Neuronal stem cell (in vitro differentiated cells): ENCODE measurements at regions not wholly inside any gene's neighbourhood (a gene's known extent, or its start where the extent isn't known, plus 50 kb on each side); places are given as distances from the start of the nearest gene placed in this dataset.

Experiments
- DNase-seq: peaks from one replicate; pipeline ENCODE4 v3.0.0-alpha.2; 2013; ENCODE audit warnings: low spot score
- H2AFZ ChIP-seq: one replicate; pipeline ENCODE4 v1.6.1; 2013; ENCODE audit warnings: mild to moderate bottlenecking, low read length, inconsistent platforms
- H2AK5ac ChIP-seq: 2 replicates; pipeline ENCODE4 v1.6.1; 2013; ENCODE audit warnings: low read depth, mild to moderate bottlenecking, inconsistent platforms, low read length, moderate library complexity, mixed read lengths
- H2BK120ac ChIP-seq: 2 replicates; pipeline ENCODE4 v1.6.1; 2013; ENCODE audit warnings: low read depth, mild to moderate bottlenecking, inconsistent platforms, low read length, moderate library complexity, mixed read lengths
- H2BK12ac ChIP-seq: one replicate; pipeline ENCODE4 v1.6.1; 2013; ENCODE audit warnings: low read length, inconsistent platforms
- H2BK15ac ChIP-seq: 2 replicates; pipeline ENCODE4 v1.6.1; 2013; ENCODE audit warnings: mild to moderate bottlenecking, low read length, inconsistent platforms, mixed read lengths
- H2BK5ac ChIP-seq: one replicate; pipeline ENCODE4 v1.6.1; 2013; ENCODE audit warnings: inconsistent platforms, mild to moderate bottlenecking, low read length, moderate library complexity
- H3K14ac ChIP-seq: one replicate; pipeline ENCODE4 v1.6.1; 2013; ENCODE audit warnings: low read length, inconsistent platforms
- H3K18ac ChIP-seq: 2 replicates; pipeline ENCODE4 v1.6.1; 2013; ENCODE audit warnings: low read length, inconsistent platforms
- H3K23ac ChIP-seq: 2 replicates; pipeline ENCODE4 v1.6.1; 2013; ENCODE audit warnings: low read depth, mild to moderate bottlenecking, mixed read lengths, low read length, inconsistent platforms; ENCODE audit not compliant: poor library complexity
- H3K27ac ChIP-seq: replicated peaks from 3 replicates; pipeline ENCODE4 v1.5.1; 2013; ENCODE audit warnings: low read length, inconsistent platforms
- H3K27me3 ChIP-seq, 3 experiments: 2 replicates each; pipeline ENCODE4 v1.6.1; 2013; ENCODE audit warnings: low read length in 3 of 3, mild to moderate bottlenecking in 2 of 3, inconsistent platforms in 1 of 3, low read depth in 1 of 3, mixed read lengths in 1 of 3, moderate library complexity in 1 of 3; ENCODE audit not compliant: control insufficient read depth in 3 of 3, insufficient read depth in 3 of 3
- H3K36me3 ChIP-seq, 2 donors: replicated peaks in 1 of 2; 2 replicates each; pipeline ENCODE4 v1.6.1; 2013; ENCODE audit warnings: low read length in 2 of 2; ENCODE audit not compliant: control insufficient read depth in 2 of 2, insufficient read depth in 2 of 2
- H3K4ac ChIP-seq: 2 replicates; pipeline ENCODE4 v1.6.1; 2013; ENCODE audit warnings: inconsistent platforms, mild to moderate bottlenecking, low read length, moderate library complexity
- H3K4me1 ChIP-seq, 2 donors: 1 replicate in 1 of 2; 2 replicates in 1 of 2; pipeline ENCODE4 v1.6.1; 2013; ENCODE audit warnings: low read length in 2 of 2, low read depth in 1 of 2; ENCODE audit not compliant: control insufficient read depth in 2 of 2, insufficient read depth in 1 of 2
- H3K4me2 ChIP-seq: one replicate; pipeline ENCODE4 v1.6.1; 2013; ENCODE audit warnings: mild to moderate bottlenecking, low read length, inconsistent platforms; ENCODE audit not compliant: insufficient read depth, poor library complexity, severe bottlenecking
- H3K4me3 ChIP-seq, 2 donors: 2 replicates each; pipeline ENCODE4 v1.5.1; 2013; ENCODE audit warnings: low read length in 2 of 2, mild to moderate bottlenecking in 2 of 2, inconsistent platforms in 1 of 2, moderate library complexity in 1 of 2
- H3K79me1 ChIP-seq: one replicate; pipeline ENCODE4 v1.6.1; 2013; ENCODE audit warnings: low read depth, mild to moderate bottlenecking, inconsistent platforms, low read length, moderate library complexity
- H3K9ac ChIP-seq: one replicate; pipeline ENCODE4 v1.6.1; 2013; ENCODE audit warnings: mild to moderate bottlenecking, low read depth, low read length, inconsistent platforms; ENCODE audit not compliant: poor library complexity
- H3K9me3 ChIP-seq, 2 donors: replicated peaks in 1 of 2; 2 replicates each; pipeline versions ENCODE3 to v1.6.1; 2013; ENCODE audit warnings: low read length in 2 of 2, mild to moderate bottlenecking in 2 of 2, inconsistent platforms in 1 of 2, low read depth in 1 of 2, mixed read lengths in 1 of 2, moderate library complexity in 1 of 2; ENCODE audit not compliant: control insufficient read depth in 2 of 2, insufficient read depth in 1 of 2
- H4K8ac ChIP-seq: one replicate; pipeline ENCODE4 v1.6.1; 2013; ENCODE audit warnings: low read depth, mild to moderate bottlenecking, inconsistent platforms, low read length, moderate library complexity
- H4K91ac ChIP-seq: one replicate; pipeline ENCODE4 v1.6.1; 2013; ENCODE audit warnings: low read length, low read depth, mild to moderate bottlenecking, inconsistent platforms; ENCODE audit not compliant: poor library complexity
- WGBS, 2 donors: extraction: QIAGEN DNeasy Blood & Tissue Kit; methylation state at CpG; one replicate each; pipeline ENCODE4 v1.1.7; 2013; ENCODE audit warnings: missing lambda C conversion rate in 2 of 2, mixed read lengths in 1 of 2; ENCODE audit not compliant: insufficient read length in 2 of 2, insufficient replicate concordance in 1 of 2; ENCODE audit errors: extremely low coverage in 2 of 2; 5-methylcytosine and 5-hydroxymethylcytosine counted together

DNA sequence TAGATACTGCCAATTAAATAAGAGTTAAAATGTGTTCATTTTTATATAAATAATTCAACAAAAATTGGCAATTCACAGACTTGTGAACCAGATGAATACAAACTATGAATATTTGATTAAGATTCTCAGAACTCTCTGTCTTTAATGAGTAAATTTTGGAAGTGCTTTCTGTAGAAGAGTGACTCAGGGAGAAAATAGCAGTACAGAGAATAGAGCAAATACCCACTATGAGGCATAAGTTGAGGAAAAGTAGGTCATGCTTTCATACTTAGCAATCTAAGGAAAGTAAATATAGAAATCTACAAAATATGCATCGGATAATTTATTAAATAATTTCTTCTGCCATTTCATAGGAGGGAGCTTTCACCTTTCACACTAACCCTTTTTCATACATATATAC lies 117.7 kb upstream of the TMEM106B start:
- Histone ChIP-seq H2AK5ac (no peak overlapping the region), H2BK120ac (no peak overlapping the region), H3K14ac (no peak overlapping the region), H3K79me1 (no peaks in the 10 kb centered on the region), H4K8ac (no peak overlapping the region), H3K18ac (no peak overlapping the region), H3K4ac (no peak overlapping the region), H2BK15ac (no peak overlapping the region), H3K4me2 (no peak overlapping the region), H3K27ac (no peak overlapping the region), H3K27me3 (no peaks in the 10 kb centered on the region), H3K4me3 (no peak overlapping the region), H3K4me1 (peaks cover 0 to 3% of the 10 kb centered on the region in 2 donors), H2BK12ac (no peak overlapping the region), H2BK5ac (no peak overlapping the region), H3K36me3 (no peaks in the 10 kb centered on the region), H2AFZ (no peak overlapping the region), H3K9me3 (no peaks in the 10 kb centered on the region), H3K23ac (no peak overlapping the region), H3K9ac (no peak overlapping the region), H4K91ac (no peak overlapping the region)
- no peak for DNase-seq
- no CpG with 5 or more reads among the region's 1 CpG for WGBS, 2 donors

DNA sequence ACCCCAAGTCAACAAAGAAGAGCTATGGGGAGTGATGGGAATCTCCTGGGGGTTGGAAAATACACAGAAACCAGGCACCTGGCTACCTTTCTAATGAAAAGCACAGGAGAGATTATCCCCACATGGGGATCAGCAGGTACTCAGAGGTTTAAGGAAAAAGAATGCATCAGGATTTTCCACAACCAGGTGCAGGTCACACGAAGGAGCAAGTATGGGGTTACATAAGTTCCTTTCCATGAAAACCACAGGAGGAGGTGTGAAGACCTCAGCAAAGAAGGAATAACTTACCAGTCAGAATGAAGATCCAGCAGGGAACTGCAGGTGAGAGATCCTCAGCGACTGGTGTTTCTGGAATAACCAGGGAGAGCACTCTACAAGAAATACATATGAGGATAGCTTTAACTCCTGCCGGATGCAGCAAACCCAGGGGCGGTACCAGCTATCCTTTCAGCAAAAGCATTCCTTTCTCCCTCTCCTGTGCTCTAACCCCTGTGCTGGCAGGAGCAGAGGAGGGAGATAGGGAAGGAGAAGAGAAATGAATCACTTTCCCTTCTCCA lies 116.7 kb upstream of the TMEM106B start:
- Histone ChIP-seq H3K4ac (no peak overlapping the region), H3K9me3 (peaks cover 0 to 6% of the 10 kb centered on the region in 2 donors), H3K18ac (no peak overlapping the region), H3K79me1 (no peaks in the 10 kb centered on the region), H3K4me1 (peaks cover 0 to 3% of the 10 kb centered on the region in 2 donors), H3K27ac (no peak overlapping the region), H2AK5ac (no peak overlapping the region), H3K9ac (no peak overlapping the region), H2AFZ (peak overlapping the region; percentile 69), H3K4me2 (no peak overlapping the region), H3K27me3 (no peaks in the 10 kb centered on the region), H2BK120ac (no peak overlapping the region), H4K8ac (no peak overlapping the region), H2BK12ac (no peak overlapping the region), H3K23ac (no peak overlapping the region), H2BK5ac (no peak overlapping the region), H3K14ac (no peak overlapping the region), H3K4me3 (no peak overlapping the region), H2BK15ac (no peak overlapping the region), H4K91ac (no peak overlapping the region), H3K36me3 (no peaks in the 10 kb centered on the region)
- no peak for DNase-seq
- no CpG with 5 or more reads among the region's 4 CpGs for WGBS, 2 donors

DNA sequence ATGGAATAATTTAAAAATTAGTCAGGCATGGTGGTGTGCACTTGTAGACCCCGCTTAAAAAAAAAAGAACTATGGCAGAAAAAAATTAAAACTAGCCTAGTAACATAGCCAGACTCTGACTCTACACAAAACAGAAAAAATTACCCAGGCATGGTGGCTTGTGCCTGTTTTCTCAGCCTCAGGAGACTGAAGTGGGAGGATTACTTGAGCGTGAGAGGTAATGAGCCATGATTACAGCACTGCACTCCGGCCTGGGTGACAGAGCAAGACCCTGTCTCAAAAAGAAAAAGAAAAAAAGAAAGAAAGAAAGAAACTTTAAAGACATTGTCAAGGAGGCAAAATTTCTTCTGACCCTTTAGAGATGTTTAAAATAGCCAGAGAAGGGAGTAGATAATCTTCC lies 109.0 kb upstream of the TMEM106B start:
- H3K23ac ChIP-seq: no peak overlapping the region
- WGBS, 2 donors: no CpG with 5 or more reads among the region's 3 CpGs
- DNase-seq: no peak

DNA sequence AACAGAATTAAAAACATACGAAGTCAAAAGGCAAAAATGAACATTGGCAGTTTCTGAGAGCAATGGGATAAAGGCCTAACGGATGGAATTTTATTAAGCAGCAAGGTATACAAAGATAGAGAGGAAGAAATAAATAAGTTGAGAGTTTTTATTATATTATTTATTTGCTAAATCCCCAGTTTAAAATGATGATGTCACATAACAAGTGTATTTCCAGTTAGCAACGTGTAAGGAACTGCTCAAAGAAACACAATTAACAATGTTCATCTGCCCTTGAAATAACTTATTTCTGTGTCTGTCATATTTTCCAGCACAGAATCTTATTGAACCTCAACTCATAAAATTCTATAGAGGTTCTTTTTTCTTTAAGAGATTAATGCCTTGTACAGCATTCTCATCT lies 108.6 kb upstream of the TMEM106B start:
- H3K27ac ChIP-seq: no peak overlapping the region
- no peak overlapping the region for H3K4me3 ChIP-seq
- no peak overlapping the region for H4K8ac ChIP-seq
- no peak overlapping the region for H2AK5ac ChIP-seq
- no peak overlapping the region for H3K14ac ChIP-seq
- no peaks in the 10 kb centered on the region for H3K27me3 ChIP-seq
- no peak overlapping the region for H3K4ac ChIP-seq
- peaks cover 0 to 8% of the 10 kb centered on the region in 2 donors for H3K9me3 ChIP-seq
- no peak overlapping the region for H2BK12ac ChIP-seq
- DNase-seq: no peak
- H3K36me3 ChIP-seq: no peaks in the 10 kb centered on the region
- no peak overlapping the region for H3K9ac ChIP-seq
- 100% methylated on average over 1 of the region's 3 CpGs; no CpG with 5 or more reads in 1 of the 2 donors for WGBS, 2 donors
- no peak overlapping the region for H2BK15ac ChIP-seq
- H4K91ac ChIP-seq: no peak overlapping the region
- no peak overlapping the region for H2BK120ac ChIP-seq
- no peak overlapping the region for H3K23ac ChIP-seq
- H2BK5ac ChIP-seq: no peak overlapping the region
- H3K4me2 ChIP-seq: no peak overlapping the region
- H3K79me1 ChIP-seq: no peaks in the 10 kb centered on the region
- H3K18ac ChIP-seq: no peak overlapping the region
- no peaks in the 10 kb centered on the region for H3K4me1 ChIP-seq
- H2AFZ ChIP-seq: peak overlapping the region; percentile 58

More for the DNA sequence above, 109.0 kb upstream of the TMEM106B start:
- Histone ChIP-seq H2AFZ (peak overlapping the region; percentile 53), H4K8ac (no peak overlapping the region), H2BK5ac (no peak overlapping the region), H3K27me3 (no peaks in the 10 kb centered on the region), H3K4me2 (no peak overlapping the region), H3K79me1 (no peaks in the 10 kb centered on the region), H3K9ac (no peak overlapping the region), H2AK5ac (no peak overlapping the region), H2BK15ac (no peak overlapping the region), H3K4me3 (no peak overlapping the region), H3K14ac (no peak overlapping the region), H3K36me3 (no peaks in the 10 kb centered on the region), H3K27ac (no peak overlapping the region), H3K4me1 (no peaks in the 10 kb centered on the region), H3K4ac (no peak overlapping the region), H2BK120ac (no peak overlapping the region), H3K9me3 (peaks cover 0 to 8% of the 10 kb centered on the region in 2 donors), H2BK12ac (no peak overlapping the region), H4K91ac (no peak overlapping the region), H3K18ac (no peak overlapping the region)
